Skin of body (tissue), 1 donor: ENCODE measurements at regions not wholly inside any gene's neighbourhood (a gene's known extent, or its start where the extent isn't known, plus 50 kb on each side); places are given as distances from the start of the nearest gene placed in this dataset.

Experiments
- DNase-seq: peaks from one replicate; lab custom pipeline; 2025; lab: John Stamatoyannopoulos, UW

- no peak for DNase-seq
Measured at GRCh38 chr5:159640921-159641320, 275.4 kb upstream of the ADRA1B start.

- DNase-seq: no peak
Measured at GRCh38 chr5:159641371-159642039, 274.8 kb upstream of the ADRA1B start.

- no peak for DNase-seq
Measured at GRCh38 chr5:159642379-159642778, 273.9 kb upstream of the ADRA1B start.

GRCh38 chr5:159644053-159644452 lies 272.2 kb upstream of the ADRA1B start:
- DNase-seq: no peak

- no peak for DNase-seq
Measured at GRCh38 chr5:159645179-159645846, 271.0 kb upstream of the ADRA1B start.

- no peak for DNase-seq
Measured at GRCh38 chr5:159650803-159651202, 265.5 kb upstream of the ADRA1B start.

GRCh38 chr5:159655757-159656409 lies 260.4 kb upstream of the ADRA1B start:
- no peak for DNase-seq

- DNase-seq: no peak
Measured at GRCh38 chr5:159657298-159657697, 259.0 kb upstream of the ADRA1B start.

GRCh38 chr5:159657771-159658170 lies 258.5 kb upstream of the ADRA1B start:
- peak; percentile 8 for DNase-seq

- no peak for DNase-seq
Measured at GRCh38 chr5:159658266-159658925, 257.9 kb upstream of the ADRA1B start.

- no peak for DNase-seq
Measured at GRCh38 chr5:159660401-159660800, 255.9 kb upstream of the ADRA1B start.

GRCh38 chr5:159663986-159664385 lies 252.3 kb upstream of the ADRA1B start:
- no peak for DNase-seq

- DNase-seq: no peak
Measured at GRCh38 chr5:159667286-159667685, 249.0 kb upstream of the ADRA1B start.

- DNase-seq: no peak
Measured at GRCh38 chr5:159668556-159668955, 247.7 kb upstream of the ADRA1B start.

GRCh38 chr5:159669559-159669958 lies 246.7 kb upstream of the ADRA1B start:
- DNase-seq: no peak

- DNase-seq: no peak
Measured at GRCh38 chr5:159671886-159672285, 244.4 kb upstream of the ADRA1B start.

GRCh38 chr5:159673538-159673937 lies 242.7 kb upstream of the ADRA1B start:
- no peak for DNase-seq

GRCh38 chr5:159678657-159679392 lies 237.5 kb upstream of the ADRA1B start:
- no peak for DNase-seq

- DNase-seq: no peak
Measured at GRCh38 chr5:159680095-159680494, 236.2 kb upstream of the ADRA1B start.

GRCh38 chr5:159681661-159682060 lies 234.6 kb upstream of the ADRA1B start:
- no peak for DNase-seq

- DNase-seq: no peak
Measured at GRCh38 chr5:159682623-159683022, 233.7 kb upstream of the ADRA1B start.
